Dendritic cell treated with granulocyte-macrophage colony-stimulating factor and Interleukin-4, amounts not matched to agents 40 ng/mL and 50 ng/mL, for 4 days (primary cell): ENCODE measurements at regions not wholly inside any gene's neighbourhood (a gene's known extent, or its start where the extent isn't known, plus 50 kb on each side); places are given as distances from the start of the nearest gene placed in this dataset.
"Not testable (repeated sequence)": the region's sequence is repeated elsewhere in the genome, so short reads cannot be mapped to it uniquely, and the experiment has no call there.

Source experiments
- H3K27ac Mint-ChIP-seq: one replicate; pipeline ENCODE4 v1.8.0; 2022; ENCODE audit warnings: mild to moderate bottlenecking, mixed read lengths
- H3K27me3 Mint-ChIP-seq: one replicate; pipeline ENCODE4 v1.8.0; 2022; ENCODE audit warnings: mild to moderate bottlenecking, mixed read lengths
- H3K36me3 Mint-ChIP-seq: one replicate; pipeline ENCODE4 v1.8.0; 2022; ENCODE audit warnings: low read depth, mixed read lengths
- H3K4me1 Mint-ChIP-seq: one replicate; pipeline ENCODE4 v1.8.0; 2022; ENCODE audit warnings: low read depth, mixed read lengths
- H3K4me3 Mint-ChIP-seq: one replicate; pipeline ENCODE4 v1.8.0; 2022; ENCODE audit warnings: mild to moderate bottlenecking, moderate library complexity, mixed read lengths
- H3K9me3 Mint-ChIP-seq: one replicate; pipeline ENCODE4 v1.8.0; 2022; ENCODE audit warnings: mixed read lengths
- intact Hi-C: fragments of 100-400 bp; cut with micrococcal nuclease; formaldehyde crosslinking; loops from one replicate; pipeline ENCODE4 v1.15.0; 2022

DNA sequence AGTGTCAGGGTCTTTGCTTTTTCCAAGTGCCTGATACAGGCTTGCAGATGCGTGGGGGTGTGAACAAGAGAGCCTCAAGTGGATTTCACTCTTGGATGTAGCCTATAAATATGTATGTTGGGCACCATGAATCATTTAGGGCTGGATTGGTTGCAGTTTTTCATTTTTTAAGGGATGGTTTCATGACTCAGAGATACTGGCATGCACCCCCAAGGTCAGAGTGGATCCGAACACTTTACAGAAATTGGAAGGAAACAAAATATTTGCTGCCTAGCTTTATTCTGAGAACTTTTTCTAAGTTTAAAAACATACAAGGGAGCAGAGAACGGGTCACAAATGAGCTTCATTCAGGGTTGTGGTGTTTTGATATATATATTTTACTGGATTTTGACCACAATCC is 436.8 kb upstream of the ERCC4 start:
- H3K36me3 Mint-ChIP-seq, result no peaks in the 10 kb centered on the region
- H3K27ac Mint-ChIP-seq, result no peak overlapping the region
- H3K4me3 Mint-ChIP-seq, result no peak overlapping the region
- peaks cover 22% of the 10 kb centered on the region for H3K9me3 Mint-ChIP-seq
- H3K4me1 Mint-ChIP-seq, result no peaks in the 10 kb centered on the region
- H3K27me3 Mint-ChIP-seq, result no peaks in the 10 kb centered on the region
- intact Hi-C loops, result loop anchor here (10.0 kb wide), 1 partner anchor 58 kb away; no protein-coding TSS in a partner anchor

GRCh38 chr16:13489416-13489815 is 430.5 kb upstream of the ERCC4 start:
- not testable (repeated sequence) for H3K4me1 Mint-ChIP-seq, H3K27me3 Mint-ChIP-seq, H3K36me3 Mint-ChIP-seq, H3K9me3 Mint-ChIP-seq, H3K4me3 Mint-ChIP-seq, H3K27ac Mint-ChIP-seq
- intact Hi-C loops, result loop anchor here (10.0 kb wide), 1 partner anchor 65 kb away; no protein-coding TSS in a partner anchor

- Mint-ChIP-seq H3K27me3 (no peaks in the 10 kb centered on the region), H3K27ac (no peak overlapping the region), H3K4me3 (no peak overlapping the region), H3K9me3 (no peaks in the 10 kb centered on the region), H3K4me1 (no peaks in the 10 kb centered on the region), H3K36me3 (no peaks in the 10 kb centered on the region)
- intact Hi-C loops, result no loop called here
Observed at GRCh38 chr16:13492046-13492445, 427.9 kb upstream of the ERCC4 start.

- Mint-ChIP-seq H3K4me1 (no peaks in the 10 kb centered on the region), H3K4me3 (no peak overlapping the region), H3K9me3 (no peaks in the 10 kb centered on the region), H3K27me3 (no peaks in the 10 kb centered on the region), H3K36me3 (no peaks in the 10 kb centered on the region), H3K27ac (no peak overlapping the region)
- intact Hi-C loops, result no loop called here
Observed at GRCh38 chr16:13503960-13504635, 415.9 kb upstream of the ERCC4 start.

DNA sequence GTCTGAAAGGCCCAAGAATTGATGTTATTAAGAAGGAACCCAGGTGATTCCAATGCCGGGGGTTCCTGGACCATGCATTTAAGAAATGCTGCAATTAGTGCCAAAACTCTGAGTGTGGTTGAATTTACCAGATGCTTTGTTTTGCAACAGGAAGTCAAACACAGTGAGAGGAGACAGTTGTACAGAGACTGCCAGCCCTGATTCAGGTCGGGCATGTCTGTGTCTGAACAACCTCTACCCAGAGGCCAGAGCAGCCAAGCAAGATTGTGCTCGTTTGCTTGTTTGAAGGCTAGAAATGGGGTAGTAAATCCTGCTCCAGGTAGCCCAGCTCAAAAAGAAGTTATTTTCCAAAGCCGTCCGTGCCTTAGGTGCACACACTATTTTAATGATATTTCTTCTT is 412.4 kb upstream of the ERCC4 start:
- Mint-ChIP-seq H3K27ac (no peak overlapping the region), H3K4me1 (no peaks in the 10 kb centered on the region), H3K4me3 (no peak overlapping the region), H3K27me3 (no peaks in the 10 kb centered on the region), H3K36me3 (no peaks in the 10 kb centered on the region), H3K9me3 (no peaks in the 10 kb centered on the region)
- intact Hi-C loops, result no loop called here

GRCh38 chr16:13510425-13511151 is 409.4 kb upstream of the ERCC4 start:
- peaks cover 21% of the 10 kb centered on the region for H3K9me3 Mint-ChIP-seq
- H3K27me3 Mint-ChIP-seq, result no peaks in the 10 kb centered on the region
- H3K4me1 Mint-ChIP-seq, result no peaks in the 10 kb centered on the region
- no peak overlapping the region for H3K27ac Mint-ChIP-seq
- H3K4me3 Mint-ChIP-seq, result no peak overlapping the region
- intact Hi-C loops, result no loop called here
- H3K36me3 Mint-ChIP-seq, result no peaks in the 10 kb centered on the region

GRCh38 chr16:13517841-13518240 is 402.1 kb upstream of the ERCC4 start:
- Mint-ChIP-seq H3K27me3 (no peaks in the 10 kb centered on the region), H3K9me3 (peaks cover 35% of the 10 kb centered on the region), H3K36me3 (no peaks in the 10 kb centered on the region), H3K4me3 (no peak overlapping the region), H3K4me1 (no peaks in the 10 kb centered on the region), H3K27ac (no peak overlapping the region)
- intact Hi-C loops, result no loop called here

DNA sequence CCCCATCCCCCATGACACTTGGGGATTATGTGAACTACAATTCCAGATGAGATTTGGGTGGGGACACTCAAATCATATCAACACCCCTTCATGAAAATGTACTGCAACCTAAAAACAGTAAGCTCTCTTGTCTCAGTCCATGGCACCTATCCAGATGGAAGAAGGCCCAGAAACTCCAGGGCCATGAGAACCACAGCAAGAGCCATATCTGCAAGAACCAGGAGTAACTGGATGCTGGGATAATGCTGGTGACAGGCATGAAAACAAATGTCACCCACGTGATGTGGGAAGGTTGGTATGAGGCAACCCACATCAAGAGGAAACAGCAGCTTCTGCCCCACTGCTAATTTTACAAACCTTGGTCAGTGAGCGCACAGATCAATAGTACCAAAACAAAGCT is 400.1 kb upstream of the ERCC4 start:
- no peak overlapping the region for H3K4me3 Mint-ChIP-seq
- H3K27ac Mint-ChIP-seq, result no peak overlapping the region
- no peaks in the 10 kb centered on the region for H3K27me3 Mint-ChIP-seq
- H3K4me1 Mint-ChIP-seq, result no peaks in the 10 kb centered on the region
- peaks cover 17% of the 10 kb centered on the region for H3K9me3 Mint-ChIP-seq
- intact Hi-C loops, result no loop called here
- H3K36me3 Mint-ChIP-seq, result no peaks in the 10 kb centered on the region

GRCh38 chr16:13521356-13521755 is 398.6 kb upstream of the ERCC4 start:
- Mint-ChIP-seq H3K9me3 (peaks cover 19% of the 10 kb centered on the region), H3K4me1 (no peaks in the 10 kb centered on the region), H3K36me3 (no peaks in the 10 kb centered on the region), H3K27me3 (no peaks in the 10 kb centered on the region), H3K27ac (no peak overlapping the region), H3K4me3 (no peak overlapping the region)
- intact Hi-C loops, result no loop called here

DNA sequence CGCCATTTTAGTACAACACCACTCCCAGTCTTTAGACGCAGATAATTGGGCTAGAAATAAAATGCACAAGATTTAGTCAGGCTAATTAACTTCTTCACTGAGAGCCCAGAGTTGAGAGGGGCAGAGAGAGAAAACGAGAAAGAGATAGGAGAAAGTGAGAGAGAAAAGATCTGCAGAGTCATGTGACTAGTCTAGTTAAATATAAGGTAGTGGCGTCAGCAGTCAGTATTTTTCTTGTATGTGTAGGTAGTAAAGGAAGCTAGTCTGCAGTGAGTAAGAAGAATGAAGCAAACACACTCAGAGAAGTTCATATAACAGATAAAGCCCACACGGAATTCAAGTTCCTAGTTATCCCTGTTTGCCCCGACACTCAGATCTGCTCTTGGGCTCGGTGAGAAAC is 392.6 kb upstream of the ERCC4 start:
- no peak overlapping the region for H3K27ac Mint-ChIP-seq
- no peaks in the 10 kb centered on the region for H3K27me3 Mint-ChIP-seq
- intact Hi-C loops, result no loop called here
- no peaks in the 10 kb centered on the region for H3K4me1 Mint-ChIP-seq
- no peak overlapping the region for H3K4me3 Mint-ChIP-seq
- no peaks in the 10 kb centered on the region for H3K36me3 Mint-ChIP-seq
- H3K9me3 Mint-ChIP-seq, result peaks cover 17% of the 10 kb centered on the region

DNA sequence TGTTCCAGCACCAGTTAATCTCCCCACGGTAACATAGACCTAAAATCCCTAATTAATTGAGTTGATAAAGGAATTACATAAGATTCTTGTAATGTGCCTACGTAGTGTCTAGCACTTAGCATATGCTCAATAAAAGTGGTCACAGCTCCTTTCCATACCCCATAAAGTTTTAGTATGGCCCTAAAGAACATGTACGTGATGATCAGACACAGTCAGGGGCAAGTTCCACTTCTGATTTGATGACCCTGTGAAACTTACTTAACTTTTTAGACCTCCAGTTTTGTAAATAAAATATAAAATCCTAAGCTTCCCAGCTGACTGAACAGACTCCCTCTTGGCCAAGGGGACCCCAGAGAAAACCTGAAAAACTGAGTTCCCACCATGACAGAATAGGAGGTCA is 391.3 kb upstream of the ERCC4 start:
- Mint-ChIP-seq H3K4me1 (no peaks in the 10 kb centered on the region), H3K36me3 (no peaks in the 10 kb centered on the region), H3K27ac (no peak overlapping the region), H3K9me3 (peaks cover 17% of the 10 kb centered on the region), H3K27me3 (no peaks in the 10 kb centered on the region), H3K4me3 (no peak overlapping the region)
- intact Hi-C loops, result no loop called here

- H3K4me1 Mint-ChIP-seq, result no peaks in the 10 kb centered on the region
- peaks cover 17% of the 10 kb centered on the region for H3K9me3 Mint-ChIP-seq
- no peak overlapping the region for H3K27ac Mint-ChIP-seq
- H3K27me3 Mint-ChIP-seq, result no peaks in the 10 kb centered on the region
- intact Hi-C loops, result no loop called here
- H3K36me3 Mint-ChIP-seq, result no peaks in the 10 kb centered on the region
- H3K4me3 Mint-ChIP-seq, result no peak overlapping the region
Observed at GRCh38 chr16:13529193-13529982, 390.6 kb upstream of the ERCC4 start.

GRCh38 chr16:13540771-13541170 is 379.2 kb upstream of the ERCC4 start:
- Mint-ChIP-seq H3K27me3 (no peaks in the 10 kb centered on the region), H3K4me3 (no peak overlapping the region), H3K4me1 (no peaks in the 10 kb centered on the region), H3K36me3 (no peaks in the 10 kb centered on the region), H3K27ac (no peak overlapping the region), H3K9me3 (peaks cover 9% of the 10 kb centered on the region)
- intact Hi-C loops, result no loop called here

GRCh38 chr16:13542284-13542683 is 377.7 kb upstream of the ERCC4 start:
- Mint-ChIP-seq H3K4me1 (no peaks in the 10 kb centered on the region), H3K9me3 (no peaks in the 10 kb centered on the region), H3K4me3 (no peak overlapping the region), H3K36me3 (no peaks in the 10 kb centered on the region), H3K27me3 (no peaks in the 10 kb centered on the region), H3K27ac (no peak overlapping the region)
- intact Hi-C loops, result no loop called here
